MM.1S (cell line): ENCODE measurements at regions not wholly inside any gene's neighbourhood (a gene's known extent, or its start where the extent isn't known, plus 50 kb on each side); places are given as distances from the start of the nearest gene placed in this dataset.

Experiments used
- CTCF ChIP-seq: fragments of 300-600 bp; sonication (generic); IDR thresholded peaks from 2 replicates; pipeline ENCODE4 v1.5.1; 2016; ENCODE audit warnings: antibody characterized with exemption, low read length, mixed read lengths
- EZH2 ChIP-seq: fragments of 300-600 bp; sonication (generic); optimal IDR thresholded peaks from 2 replicates; pipeline ENCODE3; 2017; ENCODE audit warnings: low read depth, mild to moderate bottlenecking, antibody characterized with exemption, low read length, mixed read lengths
- EZH2phosphoT487 ChIP-seq: fragments of 300-600 bp; sonication (generic); IDR thresholded peaks from 2 replicates; pipeline ENCODE4 v1.6.1; 2018; ENCODE audit warnings: antibody characterized with exemption, low read length

GRCh38 chr2:15072836-15073235, 440.3 kb downstream of the LRATD1 start:
- no peak for TF ChIP-seq CTCF
- no peak for TF ChIP-seq EZH2
- no peak for TF ChIP-seq EZH2phosphoT487
